GM12878 (cell line): ENCODE measurements at regions not wholly inside any gene's neighbourhood (a gene's known extent, or its start where the extent isn't known, plus 50 kb on each side); places are given as distances from the start of the nearest gene placed in this dataset.

Experiments used
- ATAC-seq: fragments of 200-7000 bp; cut with Tn5 transposase; 3 replicates; pipeline ENCODE4 v1.9.1; 2020; ENCODE audit warnings: mild to moderate bottlenecking, moderate library complexity
- BruUV-seq: library from RNA; stranded (reverse); fragments of 400-500 nt; replicated peaks from 2 replicates; lab custom pipeline; 2021; lab: Mats Ljungman, UMichigan
- CTCF ChIA-PET: fragments of 300-600 bp; sonication (Branson Sonifier 250); formaldehyde crosslinking; extraction: SDS; loops from one replicate; lab custom pipeline; 2021; ENCODE audit warnings: inconsistent platforms; lab: Yijun Ruan, JAX
- POLR2A ChIA-PET: fragments of 350-600 bp; formaldehyde crosslinking; extraction: SDS; loops from one replicate; lab custom pipeline; 2021; ENCODE audit warnings: inconsistent platforms; lab: Charles Lee
- RAD21 ChIA-PET: fragments of 300-600 bp; sonication (Branson Sonifier 250); formaldehyde crosslinking; loops from one replicate; lab custom pipeline; 2023; ENCODE audit warnings: antibody characterized with exemption; ENCODE audit not compliant: unreplicated experiment; lab: Charles Lee
- SMC1A ChIA-PET: fragments of 300-600 bp; sonication (Branson Sonifier 250); formaldehyde crosslinking; loops from one replicate; lab custom pipeline; 2023; ENCODE audit not compliant: unreplicated experiment, uncharacterized antibody; lab: Charles Lee
- DNase-seq: peaks from one replicate; pipeline ENCODE4 v3.0.0-alpha.2; 2011; ENCODE audit warnings: low read depth, low spot score
- FAIRE-seq: peaks from 3 replicates; lab custom pipeline; 2011; peaks lifted over from hg19 to GRCh38; lab: Jason Lieb, UNC
- H2AFZ ChIP-seq: 2 replicates; pipeline ENCODE4 v1.6.0; 2011; ENCODE audit warnings: low read depth, low read length, control low read depth; ENCODE audit not compliant: control insufficient read depth
- H3K27ac ChIP-seq: 2 replicates; pipeline ENCODE4 v1.5.1; 2011; ENCODE audit warnings: control low read depth; ENCODE audit not compliant: control insufficient read depth, insufficient read depth
- H3K27me3 ChIP-seq, 2 experiments: replicated peaks in 1 of 2; 2 replicates each; pipeline versions ENCODE4 v1.6.0 to v1.6.1; 2011; ENCODE audit warnings: low read length in 1 of 2; ENCODE audit not compliant: control insufficient read depth in 2 of 2, insufficient read depth in 2 of 2
- H3K36me3 ChIP-seq, 2 experiments: 2 replicates each; pipeline ENCODE4 v1.5.1; 2011; ENCODE audit warnings: low read length in 1 of 2; ENCODE audit not compliant: control insufficient read depth in 2 of 2, insufficient read depth in 2 of 2
- H3K4me1 ChIP-seq: 2 replicates; pipeline ENCODE4 v1.6.1; 2011; ENCODE audit warnings: mild to moderate bottlenecking, low read length, moderate library complexity, mixed read lengths; ENCODE audit not compliant: control insufficient read depth, insufficient read depth
- H3K4me2 ChIP-seq: 2 replicates; pipeline ENCODE4 v1.6.0; 2011; ENCODE audit warnings: control low read depth; ENCODE audit not compliant: control insufficient read depth, insufficient read depth
- H3K4me3 ChIP-seq: fragments of 200-600 bp; sonication (generic); 2 replicates; pipeline ENCODE4 v1.5.1; 2016
- H3K79me2 ChIP-seq: 2 replicates; pipeline ENCODE4 v1.6.0; 2011; ENCODE audit warnings: low read length; ENCODE audit not compliant: control insufficient read depth, insufficient read depth
- H3K9ac ChIP-seq: 2 replicates; pipeline ENCODE4 v1.8.0; 2011; ENCODE audit warnings: low read length, control low read depth, mixed read lengths; ENCODE audit not compliant: control insufficient read depth, insufficient read depth
- H3K9me3 ChIP-seq: replicated peaks from 3 replicates; pipeline ENCODE4 v1.5.1; 2011; ENCODE audit warnings: mild to moderate bottlenecking, low read length; ENCODE audit not compliant: control insufficient read depth, insufficient read depth
- H4K20me1 ChIP-seq: 2 replicates; pipeline ENCODE4 v1.6.0; 2011; ENCODE audit not compliant: control insufficient read depth, insufficient read depth
- ATF3 ChIP-seq: IDR thresholded peaks from 2 replicates; pipeline ENCODE4 v1.6.1; 2011; ENCODE audit warnings: low read depth, mild to moderate bottlenecking, low read length, moderate library complexity, borderline replicate concordance; ENCODE audit errors: extremely low read depth
- BCLAF1 ChIP-seq: fragments of 450-650 bp; IDR thresholded peaks from 2 replicates; pipeline ENCODE4 v1.6.1; 2017; ENCODE audit warnings: antibody characterized with exemption, mild to moderate bottlenecking, moderate library complexity
- HDGF ChIP-seq: fragments of 450-650 bp; IDR thresholded peaks from 2 replicates; pipeline ENCODE4 v1.6.1; 2016; ENCODE audit warnings: antibody characterized with exemption
- TAF1 ChIP-seq: IDR thresholded peaks from 2 replicates; pipeline ENCODE4 v1.6.1; 2011; ENCODE audit warnings: mild to moderate bottlenecking, low read depth, low read length, borderline replicate concordance
- WGBS: methylation state at CpG from one replicate; pipeline ENCODE4 v1.1.6; 2016; ENCODE audit warnings: low lambda C conversion rate; ENCODE audit not compliant: insufficient replicate concordance, insufficient coverage; ENCODE audit errors: missing lambda C conversion rate; 5-methylcytosine and 5-hydroxymethylcytosine counted together
- in situ Hi-C: fragments of 300-500 bp; cut with MboI; formaldehyde crosslinking; loops from 9 replicates; pipeline ENCODE4 v1.14.3; 2018; ENCODE audit warnings: mixed read lengths
- intact Hi-C: fragments of 100-400 bp; cut with micrococcal nuclease; formaldehyde crosslinking; loops from one replicate; pipeline ENCODE4 v1.14.2; 2022; ENCODE audit not compliant: unreplicated experiment
- TF ChIP-seq, protein P1 (sequence below): IDR thresholded peaks from 2 replicates; pipeline ENCODE4 v1.6.1; 2011; ENCODE audit warnings: borderline replicate concordance, low read depth, mild to moderate bottlenecking, moderate library complexity, low read length; ENCODE audit not compliant: insufficient read depth, poor library complexity, severe bottlenecking

GRCh38 chr6:153801917-153802316 lies 237.1 kb upstream of the OPRM1 start (continued):
- TF ChIP-seq, protein P1, sequence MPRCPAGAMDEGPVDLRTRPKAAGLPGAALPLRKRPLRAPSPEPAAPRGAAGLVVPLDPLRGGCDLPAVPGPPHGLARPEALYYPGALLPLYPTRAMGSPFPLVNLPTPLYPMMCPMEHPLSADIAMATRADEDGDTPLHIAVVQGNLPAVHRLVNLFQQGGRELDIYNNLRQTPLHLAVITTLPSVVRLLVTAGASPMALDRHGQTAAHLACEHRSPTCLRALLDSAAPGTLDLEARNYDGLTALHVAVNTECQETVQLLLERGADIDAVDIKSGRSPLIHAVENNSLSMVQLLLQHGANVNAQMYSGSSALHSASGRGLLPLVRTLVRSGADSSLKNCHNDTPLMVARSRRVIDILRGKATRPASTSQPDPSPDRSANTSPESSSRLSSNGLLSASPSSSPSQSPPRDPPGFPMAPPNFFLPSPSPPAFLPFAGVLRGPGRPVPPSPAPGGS: no peak
- no peak for TF ChIP-seq ATF3

GRCh38 chr6:153800580-153801188 lies 238.4 kb upstream of the OPRM1 start:
- Histone ChIP-seq H2AFZ (no peak overlapping the region), H3K79me2 (no peaks in the 10 kb centered on the region), H3K4me2 (no peak overlapping the region), H3K4me3 (no peak overlapping the region), H3K9me3 (no peaks in the 10 kb centered on the region), H3K36me3 (no peaks in the 10 kb centered on the region), H3K27ac (no peak overlapping the region), H3K9ac (no peak overlapping the region), H3K27me3 (no peaks in the 10 kb centered on the region), H4K20me1 (no peaks in the 10 kb centered on the region), H3K4me1 (no peaks in the 10 kb centered on the region)
- TF ChIP-seq HDGF (no peak), BCLAF1 (no peak), TAF1 (no peak)
- POLR2A ChIA-PET: no interaction called here
- RAD21 ChIA-PET: no interaction called here
- in situ Hi-C loops: no loop called here
- FAIRE-seq (no peak), DNase-seq (no peak), ATAC-seq (no peak)
- intact Hi-C loops: no loop called here
- CTCF ChIA-PET: interaction anchor here (1.0 to 1.2 kb wide), 2 partner anchors 9 to 1839 kb away, joined by 3 to 4 read pairs; no protein-coding TSS in a partner anchor
- no TSS peak for BruUV-seq
- SMC1A ChIA-PET: interaction anchor here (2.2 kb wide), 1 partner anchor 10 kb away, joined by 6 read pairs; no protein-coding TSS in a partner anchor
- WGBS: 22% methylated on average over 4 of the region's 4 CpGs
